H1 (cell line): ENCODE measurements at regions not wholly inside any gene's neighbourhood (a gene's known extent, or its start where the extent isn't known, plus 50 kb on each side); places are given as distances from the start of the nearest gene placed in this dataset.

Experiments
- CTCF ChIA-PET: fragments of 300-600 bp; sonication (Branson Sonifier 250); formaldehyde crosslinking; loops from one replicate; lab custom pipeline; 2021; ENCODE audit not compliant: partially characterized antibody; lab: Charles Lee
- POLR2A ChIA-PET: fragments of 300-600 bp; sonication (Branson Sonifier 250); formaldehyde crosslinking; loops from one replicate; lab custom pipeline; 2021; ENCODE audit warnings: inconsistent platforms; ENCODE audit not compliant: partially characterized antibody; lab: Charles Lee
- DNase-seq, 2 experiments: peaks; one replicate each; pipeline versions ENCODE4 v3.0.0 to v3.0.0-alpha.2; 2010 to 2022; ENCODE audit warnings: low spot score in 2 of 2, low read depth in 1 of 2, mixed read lengths in 1 of 2
- FAIRE-seq: peaks from 2 replicates; lab custom pipeline; 2011; peaks lifted over from hg19 to GRCh38; lab: Jason Lieb, UNC
- H2AFZ ChIP-seq: 2 replicates; pipeline ENCODE4 v1.8.1; 2012; ENCODE audit warnings: low read length, inconsistent platforms
- H2AK5ac ChIP-seq: 2 replicates; pipeline ENCODE4 v1.6.1; 2013; ENCODE audit warnings: low read depth, low read length
- H2BK120ac ChIP-seq: replicated peaks from 2 replicates; pipeline ENCODE3; 2013; ENCODE audit warnings: low read depth, low read length, inconsistent platforms
- H2BK12ac ChIP-seq: 2 replicates; pipeline ENCODE4 v1.6.1; 2013; ENCODE audit warnings: low read depth, low read length
- H2BK15ac ChIP-seq: 2 replicates; pipeline ENCODE4 v1.6.1; 2013; ENCODE audit warnings: low read length
- H2BK20ac ChIP-seq: 2 replicates; pipeline ENCODE4 v1.6.1; 2013; ENCODE audit warnings: low read length
- H2BK5ac ChIP-seq: 2 replicates; pipeline ENCODE4 v1.6.1; 2013; ENCODE audit warnings: low read depth, low read length
- H3K14ac ChIP-seq: 2 replicates; pipeline ENCODE4 v1.6.1; 2013; ENCODE audit warnings: inconsistent platforms; ENCODE audit not compliant: insufficient read length
- H3K18ac ChIP-seq: 2 replicates; pipeline ENCODE4 v1.6.1; 2013; ENCODE audit warnings: low read length; ENCODE audit errors: extremely low read depth
- H3K23ac ChIP-seq: 2 replicates; pipeline ENCODE4 v1.6.1; 2013; ENCODE audit warnings: inconsistent platforms; ENCODE audit not compliant: insufficient read length
- H3K23me2 ChIP-seq: 2 replicates; pipeline ENCODE4 v1.6.1; 2013; ENCODE audit warnings: low read depth, low read length
- H3K27ac ChIP-seq: 2 replicates; pipeline ENCODE4 v1.6.1; 2011; ENCODE audit warnings: low read depth, low read length, inconsistent platforms
- H3K27me3 ChIP-seq, 4 experiments: replicated peaks in 1 of 4; 1 replicate in 1 of 4; 2 replicates in 3 of 4; pipeline versions ENCODE4 v1.6.1 to v1.8.1; 2011 to 2013; ENCODE audit warnings: low read length in 3 of 4, mild to moderate bottlenecking in 3 of 4, inconsistent platforms in 2 of 4, mixed read lengths in 2 of 4, moderate library complexity in 1 of 4; ENCODE audit not compliant: control insufficient read depth in 3 of 4, insufficient read depth in 3 of 4; ENCODE audit errors: extremely low read depth in 1 of 4
- H3K36me3 ChIP-seq, 4 experiments: 2 replicates each; pipeline versions ENCODE4 v1.6.1 to v1.8.1; 2011 to 2013; ENCODE audit warnings: mild to moderate bottlenecking in 4 of 4, low read length in 3 of 4, moderate library complexity in 2 of 4, control low read depth in 1 of 4, inconsistent platforms in 1 of 4; ENCODE audit not compliant: insufficient read depth in 4 of 4, control insufficient read depth in 2 of 4
- H3K4ac ChIP-seq: replicated peaks from 2 replicates; pipeline ENCODE3; 2013; ENCODE audit warnings: low read length, low read depth, mixed read lengths, inconsistent platforms; ENCODE audit not compliant: insufficient read length
- H3K4me1 ChIP-seq, 4 experiments: replicated peaks in 1 of 4; 1 replicate in 1 of 4; 2 replicates in 3 of 4; pipeline versions ENCODE4 v1.6.1 to v1.8.1; 2011 to 2013; ENCODE audit warnings: low read length in 3 of 4, inconsistent platforms in 2 of 4, mixed read lengths in 1 of 4; ENCODE audit not compliant: insufficient read depth in 4 of 4, control insufficient read depth in 3 of 4
- H3K4me2 ChIP-seq, 2 experiments: 2 replicates each; pipeline versions ENCODE4 v1.6.1 to v1.8.1; 2011 to 2013; ENCODE audit warnings: low read depth in 2 of 2, low read length in 2 of 2, control low read depth in 1 of 2, inconsistent platforms in 1 of 2, mild to moderate bottlenecking in 1 of 2; ENCODE audit not compliant: insufficient read depth in 1 of 2
- H3K4me3 ChIP-seq, 4 experiments: fragments of 200-600, 300-600 bp in 1 of 4; sonication (generic), shearing (Covaris generic), sonication (Bioruptor Twin) in 1 of 4; 2 replicates each; pipeline versions ENCODE4 v1.5.1 to v1.8.1; 2011 to 2016; ENCODE audit warnings: low read length in 4 of 4, low read depth in 3 of 4, control low read depth in 2 of 4, inconsistent platforms in 2 of 4, mild to moderate bottlenecking in 2 of 4, mixed read lengths in 1 of 4, moderate library complexity in 1 of 4; ENCODE audit not compliant: insufficient read depth in 2 of 4; ENCODE audit errors: extremely low read depth in 1 of 4
- H3K56ac ChIP-seq: replicated peaks from 2 replicates; pipeline ENCODE3; 2013; ENCODE audit warnings: low read depth, mild to moderate bottlenecking, mixed read lengths, low read length, inconsistent platforms; ENCODE audit not compliant: insufficient read length
- H3K79me1 ChIP-seq: 2 replicates; pipeline ENCODE4 v1.6.1; 2013; ENCODE audit warnings: low read depth, low read length, control low read depth
- H3K79me2 ChIP-seq, 2 experiments: 2 replicates each; pipeline versions ENCODE4 v1.6.1 to v1.8.1; 2012 to 2013; ENCODE audit warnings: low read length in 2 of 2, mild to moderate bottlenecking in 2 of 2, inconsistent platforms in 1 of 2; ENCODE audit not compliant: insufficient read depth in 2 of 2, control insufficient read depth in 1 of 2
- H3K9ac ChIP-seq, 4 experiments: replicated peaks in 1 of 4; 1 replicate in 1 of 4; 2 replicates in 3 of 4; pipeline versions ENCODE4 v1.6.1 to v1.8.1; 2011 to 2013; ENCODE audit warnings: low read depth in 3 of 4, low read length in 3 of 4, control low read depth in 2 of 4, mild to moderate bottlenecking in 2 of 4, moderate library complexity in 2 of 4, inconsistent platforms in 1 of 4; ENCODE audit errors: extremely low read depth in 1 of 4
- H3K9me3 ChIP-seq, 2 experiments: 2 replicates each; pipeline versions ENCODE4 v1.6.1 to v1.8.1; 2012 to 2013; ENCODE audit warnings: mild to moderate bottlenecking in 2 of 2, moderate library complexity in 2 of 2, control low read depth in 1 of 2, inconsistent platforms in 1 of 2, low read depth in 1 of 2, low read length in 1 of 2, mixed read lengths in 1 of 2; ENCODE audit not compliant: insufficient read depth in 2 of 2
- H4K20me1 ChIP-seq, 2 experiments: replicated peaks in 1 of 2; 2 replicates each; pipeline versions ENCODE3 to v1.8.1; 2011 to 2013; ENCODE audit warnings: inconsistent platforms in 2 of 2, low read length in 2 of 2, mild to moderate bottlenecking in 1 of 2; ENCODE audit not compliant: insufficient read depth in 2 of 2, control insufficient read depth in 1 of 2
- H4K5ac ChIP-seq: 2 replicates; pipeline ENCODE4 v1.6.1; 2013; ENCODE audit warnings: low read length, low read depth, mixed read lengths, inconsistent platforms; ENCODE audit not compliant: insufficient read length
- H4K8ac ChIP-seq: 2 replicates; pipeline ENCODE4 v1.8.0; 2013; ENCODE audit warnings: mild to moderate bottlenecking, moderate library complexity, low read length, inconsistent platforms; ENCODE audit not compliant: insufficient read depth; ENCODE audit errors: extremely low read depth
- H4K91ac ChIP-seq: replicated peaks from 2 replicates; pipeline ENCODE3; 2013; ENCODE audit warnings: low read length, mixed read lengths, inconsistent platforms; ENCODE audit not compliant: insufficient read length
- ATF2 ChIP-seq: IDR thresholded peaks from 2 replicates; pipeline ENCODE4 v1.6.1; 2012; ENCODE audit warnings: low read length, inconsistent platforms
- BACH1 ChIP-seq: IDR thresholded peaks from 2 replicates; pipeline ENCODE4 v1.6.1; 2012; ENCODE audit warnings: low read length, improper control_type of control experiment
- CHD2 ChIP-seq: IDR thresholded peaks from 2 replicates; pipeline ENCODE4 v1.6.1; 2012; ENCODE audit warnings: low read length, improper control_type of control experiment
- E2F6 ChIP-seq: IDR thresholded peaks from 2 replicates; pipeline ENCODE4 v1.6.1; 2012; ENCODE audit warnings: inconsistent platforms
- EZH2 ChIP-seq: fragments of 200-600 bp; sonication (generic); IDR thresholded peaks from 2 replicates; pipeline ENCODE4 v1.7.1; 2012; ENCODE audit warnings: low read depth, mild to moderate bottlenecking, moderate library complexity, low read length, inconsistent platforms; ENCODE audit not compliant: severe bottlenecking
- FOSL1 ChIP-seq: IDR thresholded peaks from 2 replicates; pipeline ENCODE4 v1.6.1; 2011; ENCODE audit warnings: mild to moderate bottlenecking, low read depth, low read length, moderate library complexity; ENCODE audit not compliant: insufficient read depth
- JUN ChIP-seq: IDR thresholded peaks from 2 replicates; pipeline ENCODE4 v1.6.1; 2011; ENCODE audit warnings: low read depth, mild to moderate bottlenecking, improper control_type of control experiment, low read length
- KDM1A ChIP-seq: fragments of 200-600, 300-600 bp; sonication (generic); IDR thresholded peaks from 2 replicates; pipeline ENCODE4 v1.7.1; 2016; ENCODE audit warnings: mild to moderate bottlenecking, low read length, borderline replicate concordance
- MAFK ChIP-seq: IDR thresholded peaks from 2 replicates; pipeline ENCODE4 v1.6.1; 2012; ENCODE audit warnings: low read depth, mild to moderate bottlenecking, improper control_type of control experiment, low read length
- NRF1 ChIP-seq: IDR thresholded peaks from 2 replicates; pipeline ENCODE4 v1.6.1; 2011; ENCODE audit warnings: mild to moderate bottlenecking, low read depth, low read length, improper control_type of control experiment
- SAP30 ChIP-seq: fragments of 300-600 bp; sonication (generic); IDR thresholded peaks from 2 replicates; pipeline ENCODE4 v1.7.1; 2012; ENCODE audit warnings: low read length, moderate library complexity, mild to moderate bottlenecking, inconsistent platforms; ENCODE audit not compliant: insufficient read depth, insufficient replicate concordance
- TAF1 ChIP-seq: IDR thresholded peaks from 2 replicates; pipeline ENCODE4 v1.6.1; 2011; ENCODE audit warnings: mild to moderate bottlenecking, low read depth, low read length
- TCF12 ChIP-seq: IDR thresholded peaks from 2 replicates; pipeline ENCODE4 v1.6.1; 2011; ENCODE audit warnings: low read depth, mild to moderate bottlenecking, low read length
- TEAD4 ChIP-seq: IDR thresholded peaks from 2 replicates; pipeline ENCODE4 v1.6.1; 2012; ENCODE audit warnings: low read depth, low read length, inconsistent platforms, mixed read lengths
- WGBS, 2 experiments: shearing (Covaris generic) in 1 of 2; methylation state at CpG; one replicate each; pipeline versions ENCODE4 v1.1.6 to v1.1.7; 2013 to 2015; ENCODE audit warnings: low lambda C conversion rate in 2 of 2, mixed read lengths in 2 of 2, inconsistent platforms in 1 of 2, low coverage in 1 of 2, missing lambda C conversion rate in 1 of 2; ENCODE audit not compliant: insufficient replicate concordance in 2 of 2, insufficient coverage in 1 of 2, insufficient read length in 1 of 2; ENCODE audit errors: extremely low coverage in 1 of 2, missing lambda C conversion rate in 1 of 2; 5-methylcytosine and 5-hydroxymethylcytosine counted together

GRCh38 chr5:91927439-91927838 lies 544.3 kb upstream of the ARRDC3 start:
- no peak overlapping the region for H2AFZ ChIP-seq
- FAIRE-seq = no peak
- TF ChIP-seq E2F6 (no peak), BACH1 (no peak), TEAD4 (no peak), EZH2 (no peak), JUN (no peak), TCF12 (no peak), MAFK (no peak), FOSL1 (no peak), KDM1A (no peak), TAF1 (no peak), SAP30 (no peak), ATF2 (no peak), NRF1 (no peak), CHD2 (no peak)

More at GRCh38 chr5:91927439-91927838, 544.3 kb upstream of the ARRDC3 start:
- H3K79me2 ChIP-seq = no peaks in the 10 kb centered on the region
- no peaks in the 10 kb centered on the region for H4K20me1 ChIP-seq
- no peak overlapping the region for H3K4me2 ChIP-seq
- H3K23me2 ChIP-seq = no peaks in the 10 kb centered on the region
- H2BK15ac ChIP-seq = no peak overlapping the region
- H3K27ac ChIP-seq = no peak overlapping the region
- H3K27me3 ChIP-seq = no peaks in the 10 kb centered on the region
- H4K91ac ChIP-seq = no peak overlapping the region
- H2AK5ac ChIP-seq = no peak overlapping the region
- no peak overlapping the region for H3K23ac ChIP-seq
- H3K9me3 ChIP-seq = no peaks in the 10 kb centered on the region
- H2BK12ac ChIP-seq = no peak overlapping the region
- no peak overlapping the region for H2BK20ac ChIP-seq
- H3K36me3 ChIP-seq = no peaks in the 10 kb centered on the region
- H3K56ac ChIP-seq = no peak overlapping the region
- DNase-seq = no peak
- no peak overlapping the region for H2BK120ac ChIP-seq
- H3K9ac ChIP-seq = no peak overlapping the region
- H4K8ac ChIP-seq = no peak overlapping the region
- no peak overlapping the region for H2BK5ac ChIP-seq
- WGBS, 2 experiments = 81% methylated on average over 2 of the region's 2 CpGs; no CpG with 5 or more reads in 1 of the 2 experiments
- no peak overlapping the region for H3K18ac ChIP-seq
- no peak overlapping the region for H3K14ac ChIP-seq
- H3K79me1 ChIP-seq = no peaks in the 10 kb centered on the region
- H3K4me3 ChIP-seq = no peak overlapping the region
- H3K4me1 ChIP-seq = no peaks in the 10 kb centered on the region
- POLR2A ChIA-PET = no interaction called here
- H3K4ac ChIP-seq = no peak overlapping the region
- CTCF ChIA-PET = no interaction called here
- H4K5ac ChIP-seq = no peak overlapping the region
